LNCAP (cell line): ENCODE measurements at regions not wholly inside any gene's neighbourhood (a gene's known extent, or its start where the extent isn't known, plus 50 kb on each side); places are given as distances from the start of the nearest gene placed in this dataset.

Source experiments
- TF ChIP-seq, protein P1 (sequence below): fragments of 450-650 bp; IDR thresholded peaks from 2 replicates; pipeline ENCODE4 v1.5.1; 2017; ENCODE audit warnings: mild to moderate bottlenecking

DNA sequence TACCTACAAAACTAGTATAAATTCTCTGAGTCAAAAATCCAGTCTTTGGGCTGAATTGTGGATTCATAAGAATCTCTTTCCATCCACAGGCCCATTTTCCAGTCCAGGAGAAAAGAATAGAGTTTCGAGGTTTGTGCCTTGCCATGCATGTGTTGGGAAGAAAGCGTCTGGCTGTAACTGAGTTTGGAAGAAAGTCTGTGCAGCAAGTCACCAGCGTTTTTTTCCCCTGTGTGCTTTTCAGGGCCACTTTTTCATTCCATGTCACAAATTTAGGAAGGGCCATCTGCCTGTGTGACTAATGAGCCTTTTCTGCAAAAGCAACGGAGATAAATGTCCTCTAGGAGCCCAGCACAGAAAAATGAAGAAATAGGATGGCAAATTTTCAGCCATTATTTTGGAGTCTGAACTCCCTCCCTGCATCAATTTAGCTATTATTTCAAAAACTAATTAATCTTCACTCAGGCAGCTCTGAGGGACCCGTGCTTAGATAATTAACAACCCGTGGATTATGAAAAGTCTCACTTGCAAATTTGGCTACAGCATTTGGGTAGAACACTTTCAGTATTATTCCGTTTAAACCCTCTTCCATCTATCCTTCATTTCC lies 261.5 kb downstream of the SUDS3 start:
- TF ChIP-seq, protein P1, sequence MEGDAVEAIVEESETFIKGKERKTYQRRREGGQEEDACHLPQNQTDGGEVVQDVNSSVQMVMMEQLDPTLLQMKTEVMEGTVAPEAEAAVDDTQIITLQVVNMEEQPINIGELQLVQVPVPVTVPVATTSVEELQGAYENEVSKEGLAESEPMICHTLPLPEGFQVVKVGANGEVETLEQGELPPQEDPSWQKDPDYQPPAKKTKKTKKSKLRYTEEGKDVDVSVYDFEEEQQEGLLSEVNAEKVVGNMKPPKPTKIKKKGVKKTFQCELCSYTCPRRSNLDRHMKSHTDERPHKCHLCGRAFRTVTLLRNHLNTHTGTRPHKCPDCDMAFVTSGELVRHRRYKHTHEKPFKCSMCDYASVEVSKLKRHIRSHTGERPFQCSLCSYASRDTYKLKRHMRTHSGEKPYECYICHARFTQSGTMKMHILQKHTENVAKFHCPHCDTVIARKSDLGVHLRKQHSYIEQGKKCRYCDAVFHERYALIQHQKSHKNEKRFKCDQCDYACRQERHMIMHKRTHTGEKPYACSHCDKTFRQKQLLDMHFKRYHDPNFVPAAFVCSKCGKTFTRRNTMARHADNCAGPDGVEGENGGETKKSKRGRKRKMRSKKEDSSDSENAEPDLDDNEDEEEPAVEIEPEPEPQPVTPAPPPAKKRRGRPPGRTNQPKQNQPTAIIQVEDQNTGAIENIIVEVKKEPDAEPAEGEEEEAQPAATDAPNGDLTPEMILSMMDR: no peak

DNA sequence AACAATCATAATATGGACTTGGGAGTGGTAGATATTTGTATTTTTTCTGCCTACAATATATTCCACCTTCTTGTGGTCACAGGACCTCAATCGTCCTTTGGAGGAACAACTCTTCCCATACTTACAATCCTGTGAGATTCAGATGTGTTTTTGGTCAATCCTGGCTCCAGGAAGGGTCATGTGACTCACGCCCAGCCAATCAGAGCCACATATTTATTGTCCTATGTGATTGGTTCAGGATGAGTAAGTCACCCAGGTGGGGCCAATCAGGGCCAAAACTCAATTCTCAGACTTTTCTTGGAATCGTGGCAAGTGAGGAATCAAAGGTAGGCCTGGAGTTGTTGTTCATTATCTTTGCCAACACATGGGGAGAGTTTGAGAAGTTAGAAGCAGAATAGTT lies 264.9 kb downstream of the SUDS3 start:
- TF ChIP-seq, protein P1: no peak

DNA sequence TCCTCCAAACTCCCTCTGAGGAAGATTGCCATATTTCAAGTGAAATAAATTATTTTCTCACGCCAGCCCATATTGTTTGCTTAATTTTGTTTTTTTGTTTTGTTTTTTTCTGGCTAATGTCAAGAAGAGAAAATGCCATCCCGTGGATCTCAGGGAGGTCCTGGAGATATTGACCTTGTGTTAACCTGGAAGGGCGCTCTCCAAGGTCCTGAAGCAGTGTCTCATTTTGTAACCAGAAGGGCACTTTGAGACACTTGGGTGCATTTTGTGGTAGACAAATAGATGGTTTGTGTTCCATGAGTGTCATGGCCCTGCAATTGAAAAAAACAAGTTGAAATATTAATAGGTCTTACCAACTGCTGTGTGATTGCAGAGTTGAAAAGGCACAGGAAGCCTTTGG lies 268.9 kb downstream of the SUDS3 start:
- TF ChIP-seq, protein P1: no peak

DNA sequence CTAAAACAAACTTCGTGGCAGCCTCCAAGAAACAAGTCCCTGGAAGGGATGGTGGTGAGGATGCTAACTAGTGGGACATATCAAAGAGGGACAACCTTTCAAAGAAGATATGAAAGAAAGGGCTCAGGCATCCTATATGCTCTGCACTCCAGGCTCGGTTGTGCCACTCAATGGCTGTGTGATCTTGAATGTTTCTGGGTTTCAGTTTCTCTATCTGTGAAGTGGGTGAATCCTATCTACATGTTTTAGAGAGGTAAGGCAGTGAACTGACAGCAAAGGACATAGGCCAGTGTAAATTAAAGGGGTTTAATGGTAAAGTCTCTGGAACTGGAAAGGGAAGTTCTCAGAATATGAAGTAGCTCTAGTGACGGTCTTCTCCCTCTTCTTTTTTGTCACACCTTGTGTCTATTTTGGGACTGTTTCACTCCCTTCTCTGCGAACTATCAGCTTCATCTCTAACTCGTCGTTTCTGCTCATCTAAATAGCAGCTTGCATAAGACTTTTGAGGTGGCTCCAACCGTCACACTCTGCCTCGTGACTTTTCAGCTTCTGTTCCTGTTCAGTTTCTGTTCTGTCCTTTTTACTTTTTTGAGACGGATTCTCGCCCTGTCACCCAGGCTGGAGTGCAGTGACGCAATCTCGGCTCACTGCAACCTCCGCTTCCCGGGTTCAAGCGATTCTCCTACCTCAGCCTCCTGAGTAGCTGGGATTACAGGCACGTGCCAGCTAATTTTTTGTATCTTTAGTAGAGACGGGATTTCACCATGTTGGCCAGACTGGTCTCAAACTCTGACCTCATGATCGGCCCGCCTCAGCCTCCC lies 273.6 kb downstream of the SUDS3 start:
- TF ChIP-seq, protein P1: no peak

DNA sequence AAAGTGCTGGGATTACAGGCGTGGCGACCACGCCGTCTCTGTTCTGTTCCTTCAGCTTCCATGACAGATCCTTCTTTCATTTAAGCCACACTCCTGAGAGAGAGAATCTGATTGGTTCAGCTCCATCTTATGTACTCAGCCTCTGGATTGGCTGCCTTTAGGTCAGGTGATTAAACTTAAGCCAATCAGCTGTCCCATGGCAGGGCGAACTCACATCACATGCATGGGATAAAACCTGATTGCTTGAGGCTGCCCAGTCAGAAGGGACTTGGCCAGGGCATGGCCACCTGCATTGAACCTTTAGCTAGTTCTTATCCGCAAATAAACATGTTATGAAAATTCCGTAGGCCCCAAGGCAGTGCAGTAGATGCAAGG lies 274.2 kb downstream of the SUDS3 start:
- TF ChIP-seq, protein P1: no peak

DNA sequence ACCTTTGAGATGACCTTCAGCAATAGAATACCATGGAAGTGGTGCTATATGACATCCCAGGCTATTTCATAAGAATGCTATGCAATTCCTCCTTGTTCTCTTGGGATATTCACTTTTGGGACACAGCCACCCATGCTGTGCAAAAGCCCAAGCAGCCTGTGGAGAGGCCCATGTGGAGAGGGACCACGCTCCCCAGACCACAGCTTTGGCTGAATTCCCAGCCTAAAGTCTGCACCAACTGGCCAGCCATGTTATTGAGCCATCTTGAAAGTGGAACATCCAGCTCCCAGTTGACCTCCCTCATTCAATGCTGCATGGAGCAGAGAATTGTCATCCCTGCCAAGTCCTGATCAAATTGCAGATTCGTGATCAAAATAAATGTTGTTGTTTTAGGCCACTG lies 275.1 kb downstream of the SUDS3 start:
- TF ChIP-seq, protein P1: no peak

DNA sequence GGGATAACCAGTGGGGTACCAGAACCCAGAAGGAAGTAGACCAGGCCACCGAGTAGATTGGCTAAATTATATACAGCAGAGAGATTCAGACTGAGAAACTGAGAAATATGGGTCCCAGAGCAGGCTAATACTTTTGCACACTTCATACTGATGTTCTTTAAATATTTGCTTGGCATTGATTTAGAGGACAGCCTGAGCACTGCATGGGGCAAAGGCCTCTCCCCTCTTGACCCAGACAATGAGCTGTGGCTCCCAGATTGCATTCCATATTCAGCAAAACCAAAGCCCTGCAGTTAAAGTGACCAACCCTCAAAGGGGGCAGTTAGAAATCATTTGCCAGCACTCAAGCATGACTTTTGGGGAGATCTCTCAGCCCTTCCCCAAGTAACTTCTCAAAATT lies 279.2 kb downstream of the SUDS3 start:
- TF ChIP-seq, protein P1: no peak
